Vagina (tissue), 2 donors: ENCODE measurements at regions not wholly inside any gene's neighbourhood (a gene's known extent, or its start where the extent isn't known, plus 50 kb on each side); places are given as distances from the start of the nearest gene placed in this dataset.

Experiments used
- CTCF ChIP-seq, 3 experiments: fragments of 450-650 bp in 2 of 3; fragments of 200-600 bp in 1 of 3; sonication (generic) in 1 of 3; IDR thresholded peaks; one replicate each; pipeline ENCODE4 v1.5.1; 2017 to 2019; ENCODE audit warnings: antibody characterized with exemption in 3 of 3, mild to moderate bottlenecking in 2 of 3, moderate library complexity in 2 of 3
- POLR2A ChIP-seq, 2 donors: fragments of 450-650 bp; IDR thresholded peaks; one replicate each; pipeline ENCODE4 v1.6.1; 2017; ENCODE audit warnings: antibody characterized with exemption in 2 of 2, mild to moderate bottlenecking in 2 of 2, moderate library complexity in 2 of 2

- TF ChIP-seq CTCF (IDR thresholded peaks at IDR 0.05) (no peak), POLR2A (IDR thresholded peaks at IDR 0.05) (no peak)
Observed at GRCh38 chr5:128637031-128637430, 99.0 kb upstream of the FBN2 start.
